A549 (cell line): ENCODE measurements at regions not wholly inside any gene's neighbourhood (a gene's known extent, or its start where the extent isn't known, plus 50 kb on each side); places are given as distances from the start of the nearest gene placed in this dataset.

Source experiments
- CEBPB ChIP-seq, 2 experiments: fragments of >200 bp in 1 of 2; sonication (Bioruptor Twin) in 1 of 2; formaldehyde crosslinking in 1 of 2; IDR thresholded peaks; 2 replicates each; pipeline ENCODE4 v1.6.1; 2012 to 2016
- CTCF ChIP-seq: fragments of >200 bp; sonication (Bioruptor Twin); formaldehyde crosslinking; IDR thresholded peaks from 3 replicates; pipeline ENCODE4 v1.5.1; 2016
- EP300 ChIP-seq, 2 experiments: fragments of >200 bp; sonication (Bioruptor Twin); formaldehyde crosslinking; IDR thresholded peaks; 2 replicates in 1 of 2; 3 replicates in 1 of 2; pipeline ENCODE4 v1.6.1; 2016 to 2017
- ESRRA ChIP-seq: fragments of 150-350 bp; IDR thresholded peaks from 2 replicates; pipeline ENCODE4 v1.6.1; 2014; ENCODE audit warnings: mild to moderate bottlenecking, low read length, borderline replicate concordance
- POLR2A ChIP-seq: IDR thresholded peaks from 2 replicates; pipeline ENCODE4 v1.6.1; 2012; ENCODE audit warnings: mild to moderate bottlenecking, low read length
- RAD21 ChIP-seq, 2 experiments: fragments of >200 bp in 1 of 2; sonication (Bioruptor Twin) in 1 of 2; formaldehyde crosslinking in 1 of 2; IDR thresholded peaks in 1 of 2; conservative IDR thresholded peaks in 1 of 2; 2 replicates in 1 of 2; 3 replicates in 1 of 2; pipeline ENCODE4 v1.6.1; 2012 to 2018; ENCODE audit warnings: inconsistent platforms in 1 of 2
- REST ChIP-seq: fragments of 200-600 bp; sonication (generic); IDR thresholded peaks from 2 replicates; pipeline ENCODE4 v1.6.1; 2016; ENCODE audit warnings: antibody characterized with exemption, mild to moderate bottlenecking, moderate library complexity
- SREBF2 ChIP-seq: fragments of 450-650 bp; IDR thresholded peaks from 2 replicates; pipeline ENCODE4 v1.6.1; 2014; ENCODE audit warnings: mild to moderate bottlenecking, moderate library complexity

DNA sequence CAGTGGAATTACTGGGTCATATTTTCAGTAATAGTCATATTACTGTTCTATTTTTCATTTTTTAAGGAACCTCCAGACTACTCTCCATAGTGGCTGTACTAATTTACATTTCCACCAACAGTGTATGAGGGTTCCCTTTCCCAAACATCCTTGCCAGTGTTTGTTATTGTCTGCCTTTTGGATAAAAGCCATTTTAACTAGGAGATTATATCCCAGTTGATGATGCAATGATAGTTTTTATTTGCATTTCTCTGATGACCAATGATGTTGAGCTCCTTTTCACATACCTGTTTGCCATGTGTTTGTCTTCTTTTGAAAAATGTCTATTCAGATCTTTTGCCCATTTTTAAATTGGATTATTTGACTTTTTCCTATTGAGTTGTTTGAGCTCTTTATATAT is 410.8 kb downstream of the TTLL7 start:
- no peak for TF ChIP-seq POLR2A
- TF ChIP-seq CTCF, result no peak
- no peak for TF ChIP-seq REST
- TF ChIP-seq ESRRA, result no peak
- TF ChIP-seq RAD21 (conservative IDR thresholded peaks at IDR 0.05 in 1 of 2, IDR thresholded peaks at IDR 0.05 in 1 of 2), result no peak
- no peak for TF ChIP-seq CEBPB (IDR thresholded peaks at IDR 0.05)
- no peak for TF ChIP-seq EP300 (IDR thresholded peaks at IDR 0.05)
- no peak for TF ChIP-seq SREBF2
